GM23338 (cell line): ENCODE measurements at regions not wholly inside any gene's neighbourhood (a gene's known extent, or its start where the extent isn't known, plus 50 kb on each side); places are given as distances from the start of the nearest gene placed in this dataset.

Source experiments
- ATAC-seq: fragments of 200-7000 bp; cut with Tn5 transposase; 3 replicates; pipeline ENCODE4 v1.9.1; 2020
- DNase-seq: peaks from one replicate; pipeline ENCODE4 v3.0.0-alpha.2; 2015; ENCODE audit warnings: low spot score
- H2AFZ ChIP-seq: fragments of 200-600 bp; sonication (generic); 2 replicates; pipeline ENCODE4 v1.8.0; 2016; ENCODE audit warnings: antibody characterized with exemption, mild to moderate bottlenecking, moderate library complexity
- H3F3A ChIP-seq: fragments of 200-600 bp; sonication (generic); replicated peaks from 2 replicates; pipeline ENCODE4 v1.8.0; 2017; ENCODE audit warnings: antibody characterized with exemption, mixed run types, low read depth
- H3K27ac ChIP-seq: fragments of 200-600 bp; sonication (generic); 2 replicates; pipeline ENCODE4 v1.6.1; 2016; ENCODE audit warnings: low read depth
- H3K27me3 ChIP-seq: fragments of 200-600 bp; sonication (generic); 2 replicates; pipeline ENCODE4 v1.8.0; 2016; ENCODE audit warnings: mild to moderate bottlenecking, mixed run types, moderate library complexity; ENCODE audit not compliant: insufficient read depth
- H3K36me3 ChIP-seq: fragments of 200-600 bp; sonication (generic); 2 replicates; pipeline ENCODE4 v1.8.0; 2016; ENCODE audit warnings: mild to moderate bottlenecking; ENCODE audit not compliant: insufficient read depth
- H3K4me1 ChIP-seq: fragments of 200-600 bp; sonication (generic); 2 replicates; pipeline ENCODE4 v1.8.0; 2016; ENCODE audit warnings: mild to moderate bottlenecking, moderate library complexity; ENCODE audit not compliant: insufficient read depth
- H3K4me2 ChIP-seq: fragments of 200-600 bp; sonication (generic); 2 replicates; pipeline ENCODE4 v1.7.1; 2017; ENCODE audit warnings: mixed run types
- H3K4me3 ChIP-seq: fragments of 200-600 bp; sonication (generic); 2 replicates; pipeline ENCODE4 v1.6.1; 2016; ENCODE audit warnings: mixed run types
- H3K79me2 ChIP-seq: fragments of 200-600 bp; sonication (generic); replicated peaks from 2 replicates; pipeline ENCODE4 v1.8.0; 2017; ENCODE audit warnings: mild to moderate bottlenecking; ENCODE audit not compliant: insufficient read depth
- H3K9me2 ChIP-seq: fragments of 200-600 bp; sonication (generic); 2 replicates; pipeline ENCODE4 v1.8.0; 2017; ENCODE audit not compliant: insufficient read depth
- H4K20me1 ChIP-seq: fragments of 200-600 bp; sonication (generic); replicated peaks from 2 replicates; pipeline ENCODE4 v1.8.0; 2017; ENCODE audit warnings: mild to moderate bottlenecking; ENCODE audit not compliant: insufficient read depth
- H3K27ac Mint-ChIP-seq: 2 replicates; pipeline ENCODE4 v1.8.0; 2020; ENCODE audit warnings: inconsistent platforms, mild to moderate bottlenecking, moderate library complexity, mixed read lengths
- H3K27me3 Mint-ChIP-seq: 3 replicates; pipeline ENCODE4 v1.8.0; 2022; ENCODE audit warnings: low read depth, mild to moderate bottlenecking, moderate library complexity, mixed read lengths, inconsistent platforms; ENCODE audit not compliant: insufficient read depth, poor library complexity
- H3K36me3 Mint-ChIP-seq: 3 replicates; pipeline ENCODE4 v1.8.0; 2021; ENCODE audit warnings: low read depth, mild to moderate bottlenecking, inconsistent platforms, moderate library complexity, mixed read lengths
- H3K4me1 Mint-ChIP-seq: 3 replicates; pipeline ENCODE4 v1.8.0; 2020; ENCODE audit warnings: mild to moderate bottlenecking, inconsistent platforms, mixed read lengths
- H3K4me3 Mint-ChIP-seq: 3 replicates; pipeline ENCODE4 v1.8.0; 2021; ENCODE audit warnings: moderate library complexity, mild to moderate bottlenecking, inconsistent platforms, mixed read lengths
- H3K9me3 Mint-ChIP-seq: 3 replicates; pipeline ENCODE4 v1.8.0; 2020; ENCODE audit warnings: moderate library complexity, mild to moderate bottlenecking, inconsistent platforms, mixed read lengths
- CREB1 ChIP-seq: fragments of 250-450 bp; sonication (Bioruptor Pico); IDR thresholded peaks from 2 replicates; pipeline ENCODE4 v1.5.0; 2020; ENCODE audit warnings: low read depth, mild to moderate bottlenecking, moderate library complexity
- CTCF ChIP-seq, 2 experiments: fragments of 200-600 bp in 1 of 2; sonication (generic) in 1 of 2; conservative IDR thresholded peaks; 2 replicates each; pipeline versions ENCODE4 v1.5.1 to v1.6.1; 2016 to 2017; ENCODE audit warnings: antibody characterized with exemption in 2 of 2, low read depth in 2 of 2, mild to moderate bottlenecking in 2 of 2, moderate library complexity in 1 of 2
- EZH2 ChIP-seq: fragments of 200-600 bp; sonication (generic); IDR thresholded peaks from one replicate; pipeline ENCODE4 v1.8.0; 2017; ENCODE audit warnings: antibody characterized with exemption, mild to moderate bottlenecking, low read depth; ENCODE audit not compliant: unreplicated experiment
- EZH2phosphoT487 ChIP-seq: fragments of 200-600 bp; sonication (generic); IDR thresholded peaks from one replicate; pipeline ENCODE4 v1.8.1; 2018; ENCODE audit warnings: antibody characterized with exemption; ENCODE audit not compliant: unreplicated experiment
- JUNB ChIP-seq: IDR thresholded peaks from one replicate; pipeline ENCODE4 v1.6.1; 2016; ENCODE audit warnings: antibody characterized with exemption; ENCODE audit not compliant: unreplicated experiment
- NANOG ChIP-seq: IDR thresholded peaks from 2 replicates; pipeline ENCODE4 v1.6.1; 2016; ENCODE audit warnings: antibody characterized with exemption, borderline replicate concordance
- POLR2AphosphoS5 ChIP-seq: IDR thresholded peaks from 2 replicates; pipeline ENCODE4 v1.6.1; 2016; ENCODE audit warnings: antibody characterized with exemption, low read depth
- REST ChIP-seq: IDR thresholded peaks from one replicate; pipeline ENCODE4 v1.6.1; 2018; ENCODE audit warnings: antibody characterized with exemption; ENCODE audit not compliant: unreplicated experiment
- STAT1 ChIP-seq: IDR thresholded peaks from one replicate; pipeline ENCODE4 v1.6.1; 2016; ENCODE audit warnings: antibody characterized with exemption; ENCODE audit not compliant: unreplicated experiment
- ZNF114 ChIP-seq: fragments of 250-450 bp; sonication (Bioruptor Pico); IDR thresholded peaks from 2 replicates; pipeline ENCODE4 v1.5.0; 2020; ENCODE audit warnings: mild to moderate bottlenecking, moderate library complexity
- ZNF331 ChIP-seq: fragments of 250-450 bp; sonication (Bioruptor Pico); IDR thresholded peaks from 2 replicates; pipeline ENCODE4 v1.5.0; 2020; ENCODE audit warnings: low read depth, mild to moderate bottlenecking, moderate library complexity
- TF ChIP-seq, protein P1 (sequence below): fragments of 250-450 bp; sonication (Bioruptor Pico); IDR thresholded peaks from 2 replicates; pipeline ENCODE4 v1.5.0; 2020; ENCODE audit warnings: mild to moderate bottlenecking, moderate library complexity

DNA sequence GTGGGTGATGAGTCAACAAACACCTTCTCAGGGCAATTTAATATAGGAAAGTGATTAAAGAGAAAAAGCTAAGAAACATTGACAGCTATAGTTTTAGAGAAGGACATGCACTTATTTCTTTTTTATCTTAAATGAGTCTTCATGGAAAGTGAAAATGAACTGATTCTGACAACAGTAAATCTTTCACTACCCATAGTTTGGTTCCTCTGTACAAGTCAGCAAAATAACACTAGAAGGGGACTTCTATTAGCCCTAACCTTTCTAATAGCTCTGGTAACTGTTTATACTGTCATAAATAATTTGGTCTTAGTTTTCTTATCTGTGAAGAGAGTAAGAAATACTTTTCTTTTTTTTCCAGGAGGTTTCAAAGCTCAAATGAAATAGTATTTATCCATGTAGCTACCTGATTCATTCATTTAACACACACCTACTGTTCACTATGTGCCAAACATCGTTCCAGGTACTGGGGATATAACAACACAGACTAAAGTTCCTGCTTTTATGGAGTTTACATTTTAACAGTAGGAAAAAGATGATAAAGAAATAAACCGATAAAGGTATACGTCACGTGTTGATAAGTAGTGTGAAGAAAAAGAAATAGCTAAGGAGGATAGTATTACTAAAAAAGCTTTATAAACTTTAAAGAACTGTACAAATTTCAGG is 148.2 kb downstream of the PCSK1 start:
- Mint-ChIP-seq H3K4me3 (no peak overlapping the region), H3K27me3 (no peaks in the 10 kb centered on the region), H3K9me3 (peaks cover 3% of the 10 kb centered on the region; the same call in 1 of the 3 replicates), H3K4me1 (peaks cover 21% of the 10 kb centered on the region; the same call in 2 of the 3 replicates), H3K36me3 (no peaks in the 10 kb centered on the region), H3K27ac (no peak overlapping the region)
- ATAC-seq (no peak), DNase-seq (no peak)
- H3K79me2 ChIP-seq, result no peaks in the 10 kb centered on the region
- peaks cover 20% of the 10 kb centered on the region for H3K4me1 ChIP-seq
- H3K27ac ChIP-seq, result no peak overlapping the region
- H3K27me3 ChIP-seq, result no peaks in the 10 kb centered on the region
- H3F3A ChIP-seq, result no peaks in the 10 kb centered on the region
- H3K4me3 ChIP-seq, result no peak overlapping the region
- H4K20me1 ChIP-seq, result no peaks in the 10 kb centered on the region
- TF ChIP-seq, protein P1, sequence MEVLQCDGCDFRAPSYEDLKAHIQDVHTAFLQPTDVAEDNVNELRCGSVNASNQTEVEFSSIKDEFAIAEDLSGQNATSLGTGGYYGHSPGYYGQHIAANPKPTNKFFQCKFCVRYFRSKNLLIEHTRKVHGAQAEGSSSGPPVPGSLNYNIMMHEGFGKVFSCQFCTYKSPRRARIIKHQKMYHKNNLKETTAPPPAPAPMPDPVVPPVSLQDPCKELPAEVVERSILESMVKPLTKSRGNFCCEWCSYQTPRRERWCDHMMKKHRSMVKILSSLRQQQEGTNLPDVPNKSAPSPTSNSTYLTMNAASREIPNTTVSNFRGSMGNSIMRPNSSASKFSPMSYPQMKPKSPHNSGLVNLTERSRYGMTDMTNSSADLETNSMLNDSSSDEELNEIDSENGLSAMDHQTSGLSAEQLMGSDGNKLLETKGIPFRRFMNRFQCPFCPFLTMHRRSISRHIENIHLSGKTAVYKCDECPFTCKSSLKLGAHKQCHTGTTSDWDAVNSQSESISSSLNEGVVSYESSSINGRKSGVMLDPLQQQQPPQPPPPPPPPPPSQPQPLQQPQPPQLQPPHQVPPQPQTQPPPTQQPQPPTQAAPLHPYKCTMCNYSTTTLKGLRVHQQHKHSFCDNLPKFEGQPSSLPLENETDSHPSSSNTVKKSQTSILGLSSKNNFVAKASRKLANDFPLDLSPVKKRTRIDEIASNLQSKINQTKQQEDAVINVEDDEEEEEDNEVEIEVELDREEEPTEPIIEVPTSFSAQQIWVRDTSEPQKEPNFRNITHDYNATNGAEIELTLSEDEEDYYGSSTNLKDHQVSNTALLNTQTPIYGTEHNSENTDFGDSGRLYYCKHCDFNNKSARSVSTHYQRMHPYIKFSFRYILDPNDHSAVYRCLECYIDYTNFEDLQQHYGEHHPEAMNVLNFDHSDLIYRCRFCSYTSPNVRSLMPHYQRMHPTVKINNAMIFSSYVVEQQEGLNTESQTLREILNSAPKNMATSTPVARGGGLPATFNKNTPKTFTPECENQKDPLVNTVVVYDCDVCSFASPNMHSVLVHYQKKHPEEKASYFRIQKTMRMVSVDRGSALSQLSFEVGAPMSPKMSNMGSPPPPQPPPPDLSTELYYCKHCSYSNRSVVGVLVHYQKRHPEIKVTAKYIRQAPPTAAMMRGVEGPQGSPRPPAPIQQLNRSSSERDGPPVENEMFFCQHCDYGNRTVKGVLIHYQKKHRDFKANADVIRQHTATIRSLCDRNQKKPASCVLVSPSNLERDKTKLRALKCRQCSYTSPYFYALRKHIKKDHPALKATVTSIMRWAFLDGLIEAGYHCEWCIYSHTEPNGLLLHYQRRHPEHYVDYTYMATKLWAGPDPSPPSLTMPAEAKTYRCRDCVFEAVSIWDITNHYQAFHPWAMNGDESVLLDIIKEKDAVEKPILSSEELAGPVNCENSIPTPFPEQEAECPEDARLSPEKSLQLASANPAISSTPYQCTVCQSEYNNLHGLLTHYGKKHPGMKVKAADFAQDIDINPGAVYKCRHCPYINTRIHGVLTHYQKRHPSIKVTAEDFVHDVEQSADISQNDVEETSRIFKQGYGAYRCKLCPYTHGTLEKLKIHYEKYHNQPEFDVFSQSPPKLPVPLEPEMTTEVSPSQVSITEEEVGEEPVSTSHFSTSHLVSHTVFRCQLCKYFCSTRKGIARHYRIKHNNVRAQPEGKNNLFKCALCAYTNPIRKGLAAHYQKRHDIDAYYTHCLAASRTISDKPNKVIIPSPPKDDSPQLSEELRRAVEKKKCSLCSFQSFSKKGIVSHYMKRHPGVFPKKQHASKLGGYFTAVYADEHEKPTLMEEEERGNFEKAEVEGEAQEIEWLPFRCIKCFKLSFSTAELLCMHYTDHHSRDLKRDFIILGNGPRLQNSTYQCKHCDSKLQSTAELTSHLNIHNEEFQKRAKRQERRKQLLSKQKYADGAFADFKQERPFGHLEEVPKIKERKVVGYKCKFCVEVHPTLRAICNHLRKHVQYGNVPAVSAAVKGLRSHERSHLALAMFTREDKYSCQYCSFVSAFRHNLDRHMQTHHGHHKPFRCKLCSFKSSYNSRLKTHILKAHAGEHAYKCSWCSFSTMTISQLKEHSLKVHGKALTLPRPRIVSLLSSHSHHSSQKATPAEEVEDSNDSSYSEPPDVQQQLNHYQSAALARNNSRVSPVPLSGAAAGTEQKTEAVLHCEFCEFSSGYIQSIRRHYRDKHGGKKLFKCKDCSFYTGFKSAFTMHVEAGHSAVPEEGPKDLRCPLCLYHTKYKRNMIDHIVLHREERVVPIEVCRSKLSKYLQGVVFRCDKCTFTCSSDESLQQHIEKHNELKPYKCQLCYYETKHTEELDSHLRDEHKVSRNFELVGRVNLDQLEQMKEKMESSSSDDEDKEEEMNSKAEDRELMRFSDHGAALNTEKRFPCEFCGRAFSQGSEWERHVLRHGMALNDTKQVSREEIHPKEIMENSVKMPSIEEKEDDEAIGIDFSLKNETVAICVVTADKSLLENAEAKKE (CRISPR knock-in tag), result no peak
- TF ChIP-seq CREB1 (CRISPR knock-in tag) (no peak), EZH2phosphoT487 (no peak), NANOG (no peak), ZNF114 (CRISPR knock-in tag) (no peak), STAT1 (no peak), EZH2 (no peak), CTCF (conservative IDR thresholded peaks at IDR 0.05; ENCODE audit: low read depth in 2 of 2) (no peak), JUNB (no peak), ZNF331 (no peak), POLR2AphosphoS5 (no peak), REST (no peak)
- H3K36me3 ChIP-seq, result no peaks in the 10 kb centered on the region
- H3K4me2 ChIP-seq, result no peak overlapping the region
- H2AFZ ChIP-seq, result no peak overlapping the region
- no peaks in the 10 kb centered on the region for H3K9me2 ChIP-seq
